ENCODE measurements at regions not wholly inside any gene's neighbourhood (a gene's known extent, or its start where the extent isn't known, plus 50 kb on each side); places are given as distances from the start of the nearest gene placed in this dataset.

GRCh38 chr11:70615036-70615875 is 216.9 kb downstream of the CTTN start:
- no peaks in the 10 kb centered on the region for H3K36me3 Mint-ChIP-seq (ENCODE audit: low read depth)
- peaks cover 8% of the 10 kb centered on the region for H3K4me1 Mint-ChIP-seq (ENCODE audit: low read depth)
- H3K27me3 Mint-ChIP-seq (ENCODE audit: low read depth) = peaks cover 19% of the 10 kb centered on the region
- no peaks in the 10 kb centered on the region for H3K9me3 Mint-ChIP-seq (ENCODE audit: low read depth)
- no peak overlapping the region for H3K27ac Mint-ChIP-seq (ENCODE audit: unreplicated experiment)
- no peak for DNase-seq (ENCODE audit: low spot score)
- no peak overlapping the region for H3K4me3 Mint-ChIP-seq (ENCODE audit: unreplicated experiment)
- TF ChIP-seq, protein P1, sequence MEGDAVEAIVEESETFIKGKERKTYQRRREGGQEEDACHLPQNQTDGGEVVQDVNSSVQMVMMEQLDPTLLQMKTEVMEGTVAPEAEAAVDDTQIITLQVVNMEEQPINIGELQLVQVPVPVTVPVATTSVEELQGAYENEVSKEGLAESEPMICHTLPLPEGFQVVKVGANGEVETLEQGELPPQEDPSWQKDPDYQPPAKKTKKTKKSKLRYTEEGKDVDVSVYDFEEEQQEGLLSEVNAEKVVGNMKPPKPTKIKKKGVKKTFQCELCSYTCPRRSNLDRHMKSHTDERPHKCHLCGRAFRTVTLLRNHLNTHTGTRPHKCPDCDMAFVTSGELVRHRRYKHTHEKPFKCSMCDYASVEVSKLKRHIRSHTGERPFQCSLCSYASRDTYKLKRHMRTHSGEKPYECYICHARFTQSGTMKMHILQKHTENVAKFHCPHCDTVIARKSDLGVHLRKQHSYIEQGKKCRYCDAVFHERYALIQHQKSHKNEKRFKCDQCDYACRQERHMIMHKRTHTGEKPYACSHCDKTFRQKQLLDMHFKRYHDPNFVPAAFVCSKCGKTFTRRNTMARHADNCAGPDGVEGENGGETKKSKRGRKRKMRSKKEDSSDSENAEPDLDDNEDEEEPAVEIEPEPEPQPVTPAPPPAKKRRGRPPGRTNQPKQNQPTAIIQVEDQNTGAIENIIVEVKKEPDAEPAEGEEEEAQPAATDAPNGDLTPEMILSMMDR (IDR thresholded peaks at IDR 0.05) = no peak

DNA sequence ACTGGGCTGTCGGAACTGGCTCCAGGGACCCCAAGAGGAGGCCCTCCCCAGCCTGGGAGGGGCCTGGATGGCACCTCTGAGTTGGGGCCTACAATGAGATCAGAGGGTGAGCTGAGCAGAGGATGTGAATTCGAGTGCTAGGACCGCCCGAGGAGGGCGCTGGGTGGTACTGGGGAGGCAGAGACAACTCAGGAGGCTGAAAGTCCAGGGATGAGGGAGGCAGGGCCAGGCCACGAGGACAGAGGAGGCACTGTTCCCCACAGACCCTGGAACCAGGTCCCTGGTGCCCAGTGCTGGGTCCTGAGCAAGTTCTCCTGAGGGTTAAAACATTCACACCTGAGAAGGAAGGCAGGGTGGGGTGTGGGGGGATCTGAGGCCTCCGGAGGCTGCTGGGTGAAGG is 218.0 kb downstream of the CTTN start:
- H3K27me3 Mint-ChIP-seq (ENCODE audit: low read depth) = peaks cover 13% of the 10 kb centered on the region

DNA sequence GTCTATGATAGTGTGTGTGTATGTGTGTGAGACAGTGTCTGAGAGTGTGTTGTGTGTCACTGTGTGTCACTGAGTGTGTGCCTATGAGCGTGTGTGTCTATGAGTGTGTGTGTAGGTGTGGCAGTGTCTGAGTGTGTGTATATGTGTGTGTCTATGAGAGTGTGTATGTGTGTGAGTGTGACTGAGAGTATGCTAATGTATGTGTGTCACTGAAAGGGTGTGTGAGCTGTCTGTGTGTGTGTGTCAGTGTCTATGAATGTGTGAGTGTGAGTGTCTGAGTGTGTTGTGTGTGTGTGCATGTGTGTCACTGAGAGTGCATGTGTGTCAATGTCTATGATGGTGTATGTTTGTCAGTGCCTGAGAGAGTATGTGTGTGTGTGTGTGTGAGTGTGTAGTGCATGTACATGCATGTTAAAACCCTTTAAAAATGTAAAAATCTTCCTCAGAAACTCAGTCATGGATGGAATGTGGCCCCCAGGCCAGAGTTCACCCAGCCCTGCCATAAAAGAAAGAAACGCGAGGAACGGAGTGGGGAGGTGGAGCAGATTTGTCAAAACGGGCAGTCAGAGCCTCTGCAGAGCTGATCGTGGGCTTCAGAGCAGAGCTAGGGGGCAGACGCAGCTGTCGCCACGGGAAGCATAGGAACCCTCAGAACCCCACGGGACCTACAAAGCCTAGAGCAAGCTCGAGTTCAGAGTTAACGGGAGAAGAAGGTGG is 218.8 kb downstream of the CTTN start:
- TF ChIP-seq, protein P1 (IDR thresholded peaks at IDR 0.05) = no peak
- Mint-ChIP-seq H3K4me3 (ENCODE audit: unreplicated experiment) (no peak overlapping the region), H3K27ac (ENCODE audit: unreplicated experiment) (no peak overlapping the region), H3K4me1 (ENCODE audit: low read depth) (no peaks in the 10 kb centered on the region), H3K36me3 (ENCODE audit: low read depth) (no peaks in the 10 kb centered on the region), H3K27me3 (ENCODE audit: low read depth) (peaks cover 9% of the 10 kb centered on the region), H3K9me3 (ENCODE audit: low read depth) (no peaks in the 10 kb centered on the region)
- DNase-seq (ENCODE audit: low spot score) = no peak

More for the DNA sequence above, 218.0 kb downstream of the CTTN start:
- TF ChIP-seq, protein P1 (IDR thresholded peaks at IDR 0.05) = no peak
- H3K9me3 Mint-ChIP-seq (ENCODE audit: low read depth) = no peaks in the 10 kb centered on the region
- no peak for DNase-seq (ENCODE audit: low spot score)
- H3K4me1 Mint-ChIP-seq (ENCODE audit: low read depth) = no peaks in the 10 kb centered on the region
- H3K36me3 Mint-ChIP-seq (ENCODE audit: low read depth) = no peaks in the 10 kb centered on the region
- no peak overlapping the region for H3K4me3 Mint-ChIP-seq (ENCODE audit: unreplicated experiment)
- no peak overlapping the region for H3K27ac Mint-ChIP-seq (ENCODE audit: unreplicated experiment)

DNA sequence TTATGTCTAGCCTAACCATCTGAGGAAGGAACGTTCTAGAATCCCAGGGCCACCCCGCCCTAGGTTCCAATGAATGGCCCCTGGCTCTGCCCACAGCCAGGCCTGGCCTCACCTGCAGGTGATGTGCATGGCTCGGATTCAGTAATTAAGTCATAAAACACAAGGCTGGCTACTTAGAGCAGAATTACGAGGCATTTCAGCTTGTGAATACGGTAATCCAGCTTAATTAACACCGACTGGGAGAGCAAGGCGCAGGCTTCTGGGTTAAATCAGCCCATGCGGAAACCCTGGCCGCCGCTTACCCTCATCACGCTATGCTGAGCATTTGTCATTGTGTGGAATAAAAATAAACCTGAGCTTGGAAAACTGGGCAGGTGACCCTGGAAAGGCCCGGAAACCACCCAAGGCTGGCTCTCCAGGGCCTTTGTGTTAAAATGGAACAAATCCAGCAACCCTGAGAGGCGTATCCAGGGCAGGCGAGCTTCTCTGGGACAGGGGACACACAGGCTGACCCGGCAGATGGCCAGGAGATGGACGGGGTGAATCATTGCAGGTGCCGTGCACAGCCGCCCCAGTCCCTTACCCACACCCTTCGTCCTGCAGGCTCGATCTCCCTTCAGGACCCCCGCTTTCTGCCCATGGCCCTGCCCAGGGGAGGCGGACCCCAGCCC is 220.2 kb downstream of the CTTN start:
- no peak for DNase-seq (ENCODE audit: low spot score)
- Mint-ChIP-seq H3K27ac (ENCODE audit: unreplicated experiment) (no peak overlapping the region), H3K9me3 (ENCODE audit: low read depth) (no peaks in the 10 kb centered on the region), H3K4me1 (ENCODE audit: low read depth) (no peaks in the 10 kb centered on the region), H3K36me3 (ENCODE audit: low read depth) (no peaks in the 10 kb centered on the region), H3K4me3 (ENCODE audit: unreplicated experiment) (no peak overlapping the region), H3K27me3 (ENCODE audit: low read depth) (peaks cover 8% of the 10 kb centered on the region)
- TF ChIP-seq, protein P1 (IDR thresholded peaks at IDR 0.05) = no peak

- H3K36me3 Mint-ChIP-seq (ENCODE audit: low read depth) = no peaks in the 10 kb centered on the region
- no peak for DNase-seq (ENCODE audit: low spot score)
- no peaks in the 10 kb centered on the region for H3K9me3 Mint-ChIP-seq (ENCODE audit: low read depth)
- no peaks in the 10 kb centered on the region for H3K4me1 Mint-ChIP-seq (ENCODE audit: low read depth)
- H3K4me3 Mint-ChIP-seq (ENCODE audit: unreplicated experiment) = no peak overlapping the region
- TF ChIP-seq, protein P1 (IDR thresholded peaks at IDR 0.05) = no peak
- H3K27ac Mint-ChIP-seq (ENCODE audit: unreplicated experiment) = no peak overlapping the region
- H3K27me3 Mint-ChIP-seq (ENCODE audit: low read depth) = peaks cover 8% of the 10 kb centered on the region
These were observed 221.3 kb downstream of the CTTN start for GRCh38 chr11:70619591-70619990.

Measured in chondrocyte (in vitro differentiated cells).